ENCODE measurements at regions not wholly inside any gene's neighbourhood (a gene's known extent, or its start where the extent isn't known, plus 50 kb on each side); places are given as distances from the start of the nearest gene placed in this dataset.

GRCh38 chr14:34175574-34175973, 224.7 kb upstream of the EGLN3 start:
- H3K27ac ChIP-seq (ENCODE audit: low read depth in 1 of 2, low read length in 1 of 2), result no peak overlapping the region
- H3K9me3 ChIP-seq (ENCODE audit: control insufficient read depth in 2 of 2, insufficient read depth in 1 of 2, low read length in 1 of 2), result no peaks in the 10 kb centered on the region
- H3K4me3 ChIP-seq (ENCODE audit: low read length in 2 of 2), result no peak overlapping the region
- no peak for DNase-seq (ENCODE audit: low read depth in 6 of 9, low spot score in 9 of 9)
- 73% methylated on average over 2 of the region's 2 CpGs for WGBS
- peaks cover 0 to 2% of the 10 kb centered on the region in 2 donors for H3K4me1 ChIP-seq (ENCODE audit: control insufficient read depth in 2 of 2, insufficient read depth in 2 of 2, low read length in 2 of 2)
- H3K27me3 ChIP-seq (ENCODE audit: control insufficient read depth in 2 of 2, insufficient read depth in 1 of 2, low read length in 1 of 2), result no peaks in the 10 kb centered on the region
- no peaks in the 10 kb centered on the region for H3K36me3 ChIP-seq (ENCODE audit: control insufficient read depth in 2 of 2, insufficient read depth in 2 of 2, low read length in 1 of 2)

GRCh38 chr14:34174973-34175372, 224.1 kb upstream of the EGLN3 start:
- 96% methylated on average over 3 of the region's 3 CpGs for WGBS
- Histone ChIP-seq H3K36me3 (ENCODE audit: control insufficient read depth in 2 of 2, insufficient read depth in 2 of 2, low read length in 1 of 2) (no peaks in the 10 kb centered on the region), H3K27ac (ENCODE audit: low read depth in 1 of 2, low read length in 1 of 2) (no peak overlapping the region), H3K27me3 (ENCODE audit: control insufficient read depth in 2 of 2, insufficient read depth in 1 of 2, low read length in 1 of 2) (no peaks in the 10 kb centered on the region), H3K4me3 (ENCODE audit: low read length in 2 of 2) (no peak overlapping the region), H3K4me1 (ENCODE audit: control insufficient read depth in 2 of 2, insufficient read depth in 2 of 2, low read length in 2 of 2) (peaks cover 0 to 2% of the 10 kb centered on the region in 2 donors), H3K9me3 (ENCODE audit: control insufficient read depth in 2 of 2, insufficient read depth in 1 of 2, low read length in 1 of 2) (no peaks in the 10 kb centered on the region)
- no peak for DNase-seq (ENCODE audit: low read depth in 6 of 9, low spot score in 9 of 9)

- DNase-seq (ENCODE audit: low read depth in 6 of 9, low spot score in 9 of 9), result no peak
- H3K27ac ChIP-seq (ENCODE audit: low read depth in 1 of 2, low read length in 1 of 2), result no peak overlapping the region
- H3K4me3 ChIP-seq (ENCODE audit: low read length in 2 of 2), result no peak overlapping the region
- no peaks in the 10 kb centered on the region for H3K27me3 ChIP-seq (ENCODE audit: control insufficient read depth in 2 of 2, insufficient read depth in 1 of 2, low read length in 1 of 2)
- H3K36me3 ChIP-seq (ENCODE audit: control insufficient read depth in 2 of 2, insufficient read depth in 2 of 2, low read length in 1 of 2), result no peaks in the 10 kb centered on the region
- H3K4me1 ChIP-seq (ENCODE audit: control insufficient read depth in 2 of 2, insufficient read depth in 2 of 2, low read length in 2 of 2), result peaks cover 0 to 2% of the 10 kb centered on the region in 2 donors
- H3K9me3 ChIP-seq (ENCODE audit: control insufficient read depth in 2 of 2, insufficient read depth in 1 of 2, low read length in 1 of 2), result no peaks in the 10 kb centered on the region
- 95% methylated on average over 3 of the region's 3 CpGs for WGBS
These were observed 223.0 kb upstream of the EGLN3 start for GRCh38 chr14:34173916-34174315.

- Histone ChIP-seq H3K36me3 (ENCODE audit: control insufficient read depth in 2 of 2, insufficient read depth in 2 of 2, low read length in 1 of 2) (no peaks in the 10 kb centered on the region), H3K27me3 (ENCODE audit: control insufficient read depth in 2 of 2, insufficient read depth in 1 of 2, low read length in 1 of 2) (no peaks in the 10 kb centered on the region), H3K9me3 (ENCODE audit: control insufficient read depth in 2 of 2, insufficient read depth in 1 of 2, low read length in 1 of 2) (no peaks in the 10 kb centered on the region), H3K4me1 (ENCODE audit: control insufficient read depth in 2 of 2, insufficient read depth in 2 of 2, low read length in 2 of 2) (peaks cover 0 to 2% of the 10 kb centered on the region in 2 donors), H3K27ac (ENCODE audit: low read depth in 1 of 2, low read length in 1 of 2) (no peak overlapping the region), H3K4me3 (ENCODE audit: low read length in 2 of 2) (no peak overlapping the region)
- WGBS, result 95% methylated on average over 6 of the region's 6 CpGs
- no peak for DNase-seq (ENCODE audit: low read depth in 6 of 9, low spot score in 9 of 9)
These were observed 221.9 kb upstream of the EGLN3 start for GRCh38 chr14:34172550-34173368.

GRCh38 chr14:34172173-34172451, 221.2 kb upstream of the EGLN3 start:
- Histone ChIP-seq H3K9me3 (ENCODE audit: control insufficient read depth in 2 of 2, insufficient read depth in 1 of 2, low read length in 1 of 2) (no peaks in the 10 kb centered on the region), H3K27me3 (ENCODE audit: control insufficient read depth in 2 of 2, insufficient read depth in 1 of 2, low read length in 1 of 2) (no peaks in the 10 kb centered on the region), H3K4me3 (ENCODE audit: low read length in 2 of 2) (no peak overlapping the region), H3K36me3 (ENCODE audit: control insufficient read depth in 2 of 2, insufficient read depth in 2 of 2, low read length in 1 of 2) (no peaks in the 10 kb centered on the region), H3K4me1 (ENCODE audit: control insufficient read depth in 2 of 2, insufficient read depth in 2 of 2, low read length in 2 of 2) (peaks cover 0 to 2% of the 10 kb centered on the region in 2 donors), H3K27ac (ENCODE audit: low read depth in 1 of 2, low read length in 1 of 2) (no peak overlapping the region)
- whole genome bisulfite sequencing, result 91% methylated on average over 1 of the region's 1 CpG
- no peak for DNase-seq (ENCODE audit: low read depth in 6 of 9, low spot score in 9 of 9)

- Histone ChIP-seq H3K4me1 (ENCODE audit: control insufficient read depth in 2 of 2, insufficient read depth in 2 of 2, low read length in 2 of 2) (peaks cover 0 to 2% of the 10 kb centered on the region in 2 donors), H3K4me3 (ENCODE audit: low read length in 2 of 2) (no peak overlapping the region), H3K27me3 (ENCODE audit: control insufficient read depth in 2 of 2, insufficient read depth in 1 of 2, low read length in 1 of 2) (no peaks in the 10 kb centered on the region), H3K9me3 (ENCODE audit: control insufficient read depth in 2 of 2, insufficient read depth in 1 of 2, low read length in 1 of 2) (no peaks in the 10 kb centered on the region), H3K36me3 (ENCODE audit: control insufficient read depth in 2 of 2, insufficient read depth in 2 of 2, low read length in 1 of 2) (no peaks in the 10 kb centered on the region), H3K27ac (ENCODE audit: low read depth in 1 of 2, low read length in 1 of 2) (no peak overlapping the region)
- no peak for DNase-seq (ENCODE audit: low read depth in 6 of 9, low spot score in 9 of 9)
- WGBS, result 96% methylated on average over 8 of the region's 8 CpGs
These were observed 220.7 kb upstream of the EGLN3 start for GRCh38 chr14:34171431-34172172.

- DNase-seq (ENCODE audit: low read depth in 6 of 9, low spot score in 9 of 9), result no peak
- H3K27ac ChIP-seq (ENCODE audit: low read depth in 1 of 2, low read length in 1 of 2), result no peak overlapping the region
- no peaks in the 10 kb centered on the region for H3K27me3 ChIP-seq (ENCODE audit: control insufficient read depth in 2 of 2, insufficient read depth in 1 of 2, low read length in 1 of 2)
- H3K9me3 ChIP-seq (ENCODE audit: control insufficient read depth in 2 of 2, insufficient read depth in 1 of 2, low read length in 1 of 2), result no peaks in the 10 kb centered on the region
- H3K4me3 ChIP-seq (ENCODE audit: low read length in 2 of 2), result no peak overlapping the region
- H3K4me1 ChIP-seq (ENCODE audit: control insufficient read depth in 2 of 2, insufficient read depth in 2 of 2, low read length in 2 of 2), result peaks cover 0 to 2% of the 10 kb centered on the region in 2 donors
- no peaks in the 10 kb centered on the region for H3K36me3 ChIP-seq (ENCODE audit: control insufficient read depth in 2 of 2, insufficient read depth in 2 of 2, low read length in 1 of 2)
- WGBS, result 91% methylated on average over 1 of the region's 1 CpG
These were observed 220.0 kb upstream of the EGLN3 start for GRCh38 chr14:34170882-34171281.

- no peaks in the 10 kb centered on the region for H3K9me3 ChIP-seq (ENCODE audit: control insufficient read depth in 2 of 2, insufficient read depth in 1 of 2, low read length in 1 of 2)
- H3K36me3 ChIP-seq (ENCODE audit: control insufficient read depth in 2 of 2, insufficient read depth in 2 of 2, low read length in 1 of 2), result no peaks in the 10 kb centered on the region
- DNase-seq (ENCODE audit: low read depth in 6 of 9, low spot score in 9 of 9), result no peak
- no peaks in the 10 kb centered on the region for H3K4me1 ChIP-seq (ENCODE audit: control insufficient read depth in 2 of 2, insufficient read depth in 2 of 2, low read length in 2 of 2)
- 90% methylated on average over 3 of the region's 3 CpGs for whole genome bisulfite sequencing
- no peaks in the 10 kb centered on the region for H3K27me3 ChIP-seq (ENCODE audit: control insufficient read depth in 2 of 2, insufficient read depth in 1 of 2, low read length in 1 of 2)
- no peak overlapping the region for H3K4me3 ChIP-seq (ENCODE audit: low read length in 2 of 2)
- no peak overlapping the region for H3K27ac ChIP-seq (ENCODE audit: low read depth in 1 of 2, low read length in 1 of 2)
These were observed 218.7 kb upstream of the EGLN3 start for GRCh38 chr14:34169561-34169960.

- WGBS, result 84% methylated on average over 8 of the region's 8 CpGs
- no peaks in the 10 kb centered on the region for H3K9me3 ChIP-seq (ENCODE audit: control insufficient read depth in 2 of 2, insufficient read depth in 1 of 2, low read length in 1 of 2)
- H3K27ac ChIP-seq (ENCODE audit: low read depth in 1 of 2, low read length in 1 of 2), result no peak overlapping the region
- no peak overlapping the region for H3K4me3 ChIP-seq (ENCODE audit: low read length in 2 of 2)
- DNase-seq (ENCODE audit: low read depth in 6 of 9, low spot score in 9 of 9), result no peak
- H3K4me1 ChIP-seq (ENCODE audit: control insufficient read depth in 2 of 2, insufficient read depth in 2 of 2, low read length in 2 of 2), result no peaks in the 10 kb centered on the region
- H3K36me3 ChIP-seq (ENCODE audit: control insufficient read depth in 2 of 2, insufficient read depth in 2 of 2, low read length in 1 of 2), result no peaks in the 10 kb centered on the region
- no peaks in the 10 kb centered on the region for H3K27me3 ChIP-seq (ENCODE audit: control insufficient read depth in 2 of 2, insufficient read depth in 1 of 2, low read length in 1 of 2)
These were observed 217.8 kb upstream of the EGLN3 start for GRCh38 chr14:34168656-34169055.

Measured in thymus (tissue), 11 donors.